Duodenal mucosa (tissue), 2 donors: ENCODE measurements at regions not wholly inside any gene's neighbourhood (a gene's known extent, or its start where the extent isn't known, plus 50 kb on each side); places are given as distances from the start of the nearest gene placed in this dataset.
"Not testable (repeated sequence)": the region's sequence is repeated elsewhere in the genome, so short reads cannot be mapped to it uniquely, and the experiment has no call there.

Experiments
- H3K27ac ChIP-seq: one replicate; pipeline ENCODE4 v1.7.0; 2013; ENCODE audit warnings: low read depth, low read length
- H3K27me3 ChIP-seq, 2 donors: one replicate each; pipeline ENCODE4 v1.7.0; 2013; ENCODE audit warnings: low read length in 2 of 2, control low read depth in 1 of 2; ENCODE audit not compliant: insufficient read depth in 2 of 2, control insufficient read depth in 1 of 2
- H3K36me3 ChIP-seq, 2 donors: one replicate each; pipeline ENCODE4 v1.7.0; 2013; ENCODE audit warnings: low read length in 2 of 2, control low read depth in 1 of 2; ENCODE audit not compliant: insufficient read depth in 2 of 2, control insufficient read depth in 1 of 2
- H3K4me1 ChIP-seq, 2 donors: one replicate each; pipeline ENCODE4 v1.7.0; 2013; ENCODE audit warnings: low read length in 2 of 2, control low read depth in 1 of 2; ENCODE audit not compliant: insufficient read depth in 2 of 2, control insufficient read depth in 1 of 2
- H3K4me3 ChIP-seq, 2 donors: one replicate each; pipeline ENCODE4 v1.7.0; 2013; ENCODE audit warnings: low read length in 2 of 2, low read depth in 1 of 2
- H3K9ac ChIP-seq, 2 donors: one replicate each; pipeline ENCODE4 v1.7.0; 2013; ENCODE audit warnings: low read length in 2 of 2, low read depth in 1 of 2
- H3K9me3 ChIP-seq, 2 donors: one replicate each; pipeline ENCODE4 v1.7.0; 2013; ENCODE audit warnings: low read length in 2 of 2, control low read depth in 1 of 2; ENCODE audit not compliant: control insufficient read depth in 1 of 2

- not testable (repeated sequence) for H3K4me1 ChIP-seq, H3K36me3 ChIP-seq, H3K27me3 ChIP-seq, H3K27ac ChIP-seq, H3K9me3 ChIP-seq, H3K4me3 ChIP-seq, H3K9ac ChIP-seq
These were observed 94.3 kb upstream of the NBPF11 start for GRCh38 chr1:148246258-148246861.

- H3K36me3 ChIP-seq, H3K9me3 ChIP-seq, H3K27me3 ChIP-seq, H3K9ac ChIP-seq, H3K4me1 ChIP-seq, H3K27ac ChIP-seq, H3K4me3 ChIP-seq: not testable (repeated sequence)
These were observed 93.8 kb upstream of the NBPF11 start for GRCh38 chr1:148245843-148246242.

- H3K4me3 ChIP-seq, H3K9me3 ChIP-seq, H3K4me1 ChIP-seq, H3K27ac ChIP-seq, H3K36me3 ChIP-seq, H3K9ac ChIP-seq, H3K27me3 ChIP-seq: not testable (repeated sequence)
These were observed 93.4 kb upstream of the NBPF11 start for GRCh38 chr1:148245443-148245842.

- not testable (repeated sequence) for H3K4me3 ChIP-seq, H3K27ac ChIP-seq, H3K9me3 ChIP-seq, H3K36me3 ChIP-seq, H3K9ac ChIP-seq, H3K4me1 ChIP-seq, H3K27me3 ChIP-seq
These were observed 81.2 kb upstream of the NBPF11 start for GRCh38 chr1:148233250-148233649.

GRCh38 chr1:148228846-148229245 lies 76.8 kb upstream of the NBPF11 start:
- H3K9me3 ChIP-seq, H3K27me3 ChIP-seq, H3K36me3 ChIP-seq, H3K27ac ChIP-seq, H3K4me1 ChIP-seq, H3K4me3 ChIP-seq, H3K9ac ChIP-seq: not testable (repeated sequence)

GRCh38 chr1:148222399-148223159 lies 70.5 kb upstream of the NBPF11 start:
- not testable (repeated sequence) for H3K9me3 ChIP-seq, H3K27me3 ChIP-seq, H3K36me3 ChIP-seq

GRCh38 chr1:148221593-148221992 lies 69.5 kb upstream of the NBPF11 start:
- H3K27me3 ChIP-seq, H3K4me1 ChIP-seq, H3K27ac ChIP-seq, H3K36me3 ChIP-seq, H3K9ac ChIP-seq, H3K9me3 ChIP-seq, H3K4me3 ChIP-seq: not testable (repeated sequence)

More at GRCh38 chr1:148222399-148223159, 70.5 kb upstream of the NBPF11 start:
- not testable (repeated sequence) for H3K4me1 ChIP-seq, H3K27ac ChIP-seq, H3K4me3 ChIP-seq, H3K9ac ChIP-seq

- not testable (repeated sequence) for H3K36me3 ChIP-seq, H3K9ac ChIP-seq, H3K27me3 ChIP-seq, H3K27ac ChIP-seq, H3K4me3 ChIP-seq, H3K4me1 ChIP-seq, H3K9me3 ChIP-seq
These were observed 67.1 kb upstream of the NBPF11 start for GRCh38 chr1:148219229-148219628.

GRCh38 chr1:148211191-148211590 lies 59.1 kb upstream of the NBPF11 start:
- H3K27me3 ChIP-seq, H3K36me3 ChIP-seq, H3K9me3 ChIP-seq, H3K4me1 ChIP-seq, H3K27ac ChIP-seq, H3K4me3 ChIP-seq, H3K9ac ChIP-seq: not testable (repeated sequence)

GRCh38 chr1:148210624-148211023 lies 58.5 kb upstream of the NBPF11 start:
- H3K9me3 ChIP-seq, H3K36me3 ChIP-seq, H3K4me3 ChIP-seq, H3K4me1 ChIP-seq, H3K9ac ChIP-seq, H3K27me3 ChIP-seq, H3K27ac ChIP-seq: not testable (repeated sequence)
